MCF 10A (cell line): ENCODE measurements at regions not wholly inside any gene's neighbourhood (a gene's known extent, or its start where the extent isn't known, plus 50 kb on each side); places are given as distances from the start of the nearest gene placed in this dataset.

Experiments used
- BruUV-seq: library from RNA; stranded (reverse); fragments of 400-500 nt; replicated peaks from 2 replicates; lab custom pipeline; 2021; lab: Mats Ljungman, UMichigan
- CTCF ChIA-PET: fragments of 300-600 bp; sonication (Branson Sonifier 250); formaldehyde crosslinking; extraction: SDS; loops from one replicate; lab custom pipeline; 2021; ENCODE audit warnings: antibody characterized with exemption, inconsistent platforms; lab: Yijun Ruan, JAX
- POLR2A ChIA-PET: fragments of 300-600, 350-650 bp; sonication (Branson Sonifier 250); formaldehyde crosslinking; extraction: SDS; loops from one replicate; lab custom pipeline; 2020; ENCODE audit warnings: antibody characterized with exemption, inconsistent platforms; lab: Yijun Ruan, JAX
- DNase-seq: peaks from one replicate; pipeline ENCODE4 v3.0.0-alpha.2; 2018; ENCODE audit not compliant: unreplicated experiment
- H3K27ac Mint-ChIP-seq: one replicate; pipeline ENCODE4 v1.8.0; 2022; ENCODE audit warnings: mild to moderate bottlenecking, low read depth, mixed read lengths; ENCODE audit not compliant: unreplicated experiment
- H3K27me3 Mint-ChIP-seq: one replicate; pipeline ENCODE4 v1.8.0; 2022; ENCODE audit warnings: mixed read lengths; ENCODE audit not compliant: insufficient read depth, unreplicated experiment
- H3K36me3 Mint-ChIP-seq: one replicate; pipeline ENCODE4 v1.8.0; 2022; ENCODE audit warnings: mild to moderate bottlenecking, moderate library complexity, mixed read lengths; ENCODE audit not compliant: insufficient read depth, unreplicated experiment
- H3K4me1 Mint-ChIP-seq: one replicate; pipeline ENCODE4 v1.8.0; 2022; ENCODE audit warnings: mixed read lengths; ENCODE audit not compliant: insufficient read depth, unreplicated experiment
- H3K4me3 Mint-ChIP-seq: one replicate; pipeline ENCODE4 v1.8.0; 2022; ENCODE audit warnings: mild to moderate bottlenecking, moderate library complexity, mixed read lengths; ENCODE audit not compliant: unreplicated experiment
- H3K9me3 Mint-ChIP-seq: one replicate; pipeline ENCODE4 v1.8.0; 2022; ENCODE audit warnings: mixed read lengths; ENCODE audit not compliant: unreplicated experiment
- intact Hi-C: fragments of 100-400 bp; cut with micrococcal nuclease; formaldehyde crosslinking; loops from 2 replicates; pipeline ENCODE4 v1.14.1; 2022
- TF ChIP-seq, protein P1 (sequence below): fragments of 200-600 bp; IDR thresholded peaks from one replicate; pipeline ENCODE4 v1.8.0; 2022; ENCODE audit warnings: antibody characterized with exemption, mild to moderate bottlenecking; ENCODE audit not compliant: unreplicated experiment

DNA sequence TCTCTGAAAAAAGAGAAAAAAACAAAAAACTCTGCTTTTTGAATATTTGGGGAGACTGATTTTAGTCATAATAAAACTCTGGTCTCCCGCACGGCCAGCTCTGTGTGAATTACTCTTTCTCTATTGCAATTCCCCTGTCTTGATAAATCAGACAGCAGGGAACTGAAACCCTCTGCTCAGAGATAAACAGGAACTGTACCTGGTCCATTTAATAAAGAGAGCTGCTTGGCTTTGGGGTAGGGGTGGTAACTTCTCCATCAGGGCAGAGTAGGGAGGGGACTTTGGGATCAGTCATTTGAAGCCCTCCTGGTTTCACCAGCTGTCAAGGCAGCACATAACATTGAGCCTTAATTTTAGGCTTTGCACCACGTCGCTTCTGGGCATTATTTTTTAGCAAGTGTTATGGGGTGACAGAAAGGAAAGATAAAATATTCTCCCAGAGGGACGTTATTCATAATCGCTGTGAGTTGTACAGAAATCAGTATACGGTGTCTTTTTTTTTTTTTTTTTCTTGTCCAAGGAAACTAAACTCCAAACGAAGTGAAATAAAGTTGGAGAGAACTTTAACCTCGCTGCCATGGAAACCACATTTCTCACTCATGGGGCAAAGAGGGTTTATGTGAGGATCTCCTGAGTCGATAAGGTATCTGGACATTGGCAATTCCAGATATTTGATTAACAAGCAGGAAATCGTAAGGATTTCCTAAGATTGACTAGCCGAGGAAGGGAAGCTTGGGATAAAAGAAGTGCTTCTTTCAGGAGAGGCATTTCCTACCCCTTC is 99.0 kb upstream of the MRI1 start:
- no peaks in the 10 kb centered on the region for H3K36me3 Mint-ChIP-seq
- no peak for DNase-seq
- H3K27me3 Mint-ChIP-seq, result no peaks in the 10 kb centered on the region
- POLR2A ChIA-PET, result interaction anchor here (0.6 to 1.3 kb wide), 6 partner anchors 14 to 425 kb away, joined by 3 to 4 read pairs (median 3); a partner anchor contains a TSS
- TF ChIP-seq, protein P1, sequence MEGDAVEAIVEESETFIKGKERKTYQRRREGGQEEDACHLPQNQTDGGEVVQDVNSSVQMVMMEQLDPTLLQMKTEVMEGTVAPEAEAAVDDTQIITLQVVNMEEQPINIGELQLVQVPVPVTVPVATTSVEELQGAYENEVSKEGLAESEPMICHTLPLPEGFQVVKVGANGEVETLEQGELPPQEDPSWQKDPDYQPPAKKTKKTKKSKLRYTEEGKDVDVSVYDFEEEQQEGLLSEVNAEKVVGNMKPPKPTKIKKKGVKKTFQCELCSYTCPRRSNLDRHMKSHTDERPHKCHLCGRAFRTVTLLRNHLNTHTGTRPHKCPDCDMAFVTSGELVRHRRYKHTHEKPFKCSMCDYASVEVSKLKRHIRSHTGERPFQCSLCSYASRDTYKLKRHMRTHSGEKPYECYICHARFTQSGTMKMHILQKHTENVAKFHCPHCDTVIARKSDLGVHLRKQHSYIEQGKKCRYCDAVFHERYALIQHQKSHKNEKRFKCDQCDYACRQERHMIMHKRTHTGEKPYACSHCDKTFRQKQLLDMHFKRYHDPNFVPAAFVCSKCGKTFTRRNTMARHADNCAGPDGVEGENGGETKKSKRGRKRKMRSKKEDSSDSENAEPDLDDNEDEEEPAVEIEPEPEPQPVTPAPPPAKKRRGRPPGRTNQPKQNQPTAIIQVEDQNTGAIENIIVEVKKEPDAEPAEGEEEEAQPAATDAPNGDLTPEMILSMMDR, result no peak
- H3K27ac Mint-ChIP-seq, result no peak overlapping the region
- CTCF ChIA-PET, result interaction anchor here (0.5 kb wide), 1 partner anchor 395 kb away, joined by 4 read pairs; no protein-coding TSS in a partner anchor
- H3K4me3 Mint-ChIP-seq, result no peak overlapping the region
- no peaks in the 10 kb centered on the region for H3K9me3 Mint-ChIP-seq
- BruUV-seq, result no TSS peak
- intact Hi-C loops, result no loop called here
- no peaks in the 10 kb centered on the region for H3K4me1 Mint-ChIP-seq

DNA sequence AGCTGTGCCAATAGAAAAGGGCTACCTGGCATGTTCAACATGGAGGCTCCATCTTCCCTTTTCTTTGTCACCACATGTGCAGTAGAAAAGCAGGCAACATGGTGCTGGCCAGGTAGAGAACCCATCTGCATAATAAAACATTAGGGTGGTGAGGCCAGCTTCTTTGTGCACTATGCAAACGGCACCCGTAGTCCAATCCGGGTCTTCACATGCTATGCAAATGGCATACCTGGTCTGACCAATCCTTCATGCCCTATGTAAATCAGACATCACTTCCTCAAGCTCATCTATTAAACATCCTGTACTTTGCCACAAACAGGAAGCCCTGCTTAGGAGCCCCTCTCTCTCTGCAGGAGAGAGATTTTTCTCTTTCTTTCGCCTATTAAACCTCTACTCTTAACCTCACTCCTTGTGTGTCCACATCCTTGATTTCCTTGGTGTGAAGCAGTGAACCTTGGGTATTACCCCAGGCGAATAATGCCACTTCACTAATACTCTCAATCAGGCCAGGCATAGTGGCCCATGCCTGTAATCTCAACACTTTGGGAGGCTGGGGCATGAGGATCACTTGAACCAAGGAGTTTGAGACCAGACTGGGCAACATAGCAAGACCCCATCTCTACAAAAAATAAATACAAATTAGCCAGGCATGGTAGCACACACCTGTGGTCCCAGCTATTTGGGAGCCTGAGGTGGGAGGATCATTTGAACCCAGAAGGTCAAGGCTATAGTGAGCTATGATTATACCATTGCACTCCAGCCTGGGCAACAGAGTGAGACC is 111.3 kb upstream of the MRI1 start:
- ChIA-PET POLR2A (interaction anchor here (0.5 to 2.7 kb wide), 6 partner anchors 10 to 29 kb away, joined by 3 to 8 read pairs (median 3); no protein-coding TSS in a partner anchor), CTCF (interaction anchor here (0.6 to 1.0 kb wide), 2 partner anchors 30 to 702 kb away, joined by 4 read pairs; no protein-coding TSS in a partner anchor)
- H3K4me1 Mint-ChIP-seq, result peaks cover 6% of the 10 kb centered on the region
- no peak for DNase-seq
- no peaks in the 10 kb centered on the region for H3K27me3 Mint-ChIP-seq
- no peaks in the 10 kb centered on the region for H3K9me3 Mint-ChIP-seq
- TF ChIP-seq, protein P1, result no peak
- H3K27ac Mint-ChIP-seq, result no peak overlapping the region
- intact Hi-C loops, result no loop called here
- BruUV-seq, result no TSS peak
- no peak overlapping the region for H3K4me3 Mint-ChIP-seq
- H3K36me3 Mint-ChIP-seq, result peaks cover 5% of the 10 kb centered on the region

DNA sequence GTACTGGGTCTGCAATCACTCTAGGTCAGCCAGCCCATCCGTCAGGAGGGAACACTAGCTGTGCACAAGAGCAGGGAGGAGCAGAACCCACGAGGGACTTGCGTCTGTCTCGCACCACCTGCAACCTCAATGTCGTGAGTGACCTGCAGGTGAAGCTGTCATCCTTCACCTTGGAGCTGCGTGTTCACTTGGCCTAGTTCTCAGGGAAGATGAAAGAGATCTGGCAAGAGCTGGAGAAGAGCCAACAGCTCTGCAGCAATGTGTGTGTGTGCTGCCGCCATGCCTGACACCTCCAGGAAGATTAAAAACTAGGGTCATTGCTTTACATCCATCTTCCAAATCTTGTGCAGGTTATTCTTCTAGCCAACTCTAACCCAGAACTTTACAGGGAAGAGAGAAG is 117.6 kb upstream of the MRI1 start:
- BruUV-seq, result no TSS peak
- CTCF ChIA-PET, result interaction anchor here (0.8 kb wide), 1 partner anchor 21 kb away, joined by 3 read pairs; no protein-coding TSS in a partner anchor

More for the DNA sequence above, 117.6 kb upstream of the MRI1 start:
- intact Hi-C loops, result no loop called here
- H3K4me1 Mint-ChIP-seq, result no peaks in the 10 kb centered on the region
- no peak for DNase-seq
- H3K4me3 Mint-ChIP-seq, result no peak overlapping the region
- H3K9me3 Mint-ChIP-seq, result no peaks in the 10 kb centered on the region
- TF ChIP-seq, protein P1, result no peak
- POLR2A ChIA-PET, result interaction anchor here (0.6 kb wide), 1 partner anchor 12 kb away, joined by 3 read pairs; no protein-coding TSS in a partner anchor
- no peaks in the 10 kb centered on the region for H3K36me3 Mint-ChIP-seq
- no peaks in the 10 kb centered on the region for H3K27me3 Mint-ChIP-seq
- no peak overlapping the region for H3K27ac Mint-ChIP-seq
